Vagina (tissue), 2 donors: ENCODE measurements at regions not wholly inside any gene's neighbourhood (a gene's known extent, or its start where the extent isn't known, plus 50 kb on each side); places are given as distances from the start of the nearest gene placed in this dataset.
"Not testable (repeated sequence)": the region's sequence is repeated elsewhere in the genome, so short reads cannot be mapped to it uniquely, and the experiment has no call there.

ENCODE experiments used
- POLR2A ChIP-seq, 2 donors: fragments of 450-650 bp; IDR thresholded peaks; one replicate each; pipeline ENCODE4 v1.6.1; 2017; ENCODE audit warnings: antibody characterized with exemption in 2 of 2, mild to moderate bottlenecking in 2 of 2, moderate library complexity in 2 of 2
- POLR2AphosphoS5 ChIP-seq, 2 donors: sonication (generic); formaldehyde crosslinking; IDR thresholded peaks; one replicate each; pipeline ENCODE4 v1.9.0; 2017; ENCODE audit warnings: antibody characterized with exemption in 2 of 2, mild to moderate bottlenecking in 2 of 2, low read depth in 1 of 2; ENCODE audit not compliant: insufficient read depth in 1 of 2
- TF ChIP-seq, protein P1 (sequence below), 3 experiments: fragments of 450-650 bp in 2 of 3; fragments of 200-600 bp in 1 of 3; sonication (generic) in 1 of 3; IDR thresholded peaks; one replicate each; pipeline ENCODE4 v1.5.1; 2017 to 2019; ENCODE audit warnings: antibody characterized with exemption in 3 of 3, mild to moderate bottlenecking in 2 of 3, moderate library complexity in 2 of 3

DNA sequence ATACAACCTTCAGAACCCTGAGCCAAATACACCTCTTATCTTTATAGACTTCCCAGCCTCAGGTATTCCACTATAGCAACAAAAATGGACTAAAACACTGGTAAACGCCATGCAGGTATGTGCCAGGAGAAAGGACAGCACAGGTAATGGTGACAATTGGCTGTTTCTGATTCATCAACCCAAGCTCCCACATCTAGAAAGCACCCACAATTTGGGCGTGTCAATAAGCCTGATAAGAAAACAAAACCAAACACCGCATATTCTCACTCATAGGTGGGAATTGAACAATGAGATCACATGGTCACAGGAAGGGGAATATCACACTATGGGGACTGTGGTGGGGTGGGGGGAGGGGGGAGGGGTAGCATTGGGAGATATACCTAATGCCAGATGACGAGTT lies 348.5 kb downstream of the GADD45G start:
- TF ChIP-seq, protein P1, sequence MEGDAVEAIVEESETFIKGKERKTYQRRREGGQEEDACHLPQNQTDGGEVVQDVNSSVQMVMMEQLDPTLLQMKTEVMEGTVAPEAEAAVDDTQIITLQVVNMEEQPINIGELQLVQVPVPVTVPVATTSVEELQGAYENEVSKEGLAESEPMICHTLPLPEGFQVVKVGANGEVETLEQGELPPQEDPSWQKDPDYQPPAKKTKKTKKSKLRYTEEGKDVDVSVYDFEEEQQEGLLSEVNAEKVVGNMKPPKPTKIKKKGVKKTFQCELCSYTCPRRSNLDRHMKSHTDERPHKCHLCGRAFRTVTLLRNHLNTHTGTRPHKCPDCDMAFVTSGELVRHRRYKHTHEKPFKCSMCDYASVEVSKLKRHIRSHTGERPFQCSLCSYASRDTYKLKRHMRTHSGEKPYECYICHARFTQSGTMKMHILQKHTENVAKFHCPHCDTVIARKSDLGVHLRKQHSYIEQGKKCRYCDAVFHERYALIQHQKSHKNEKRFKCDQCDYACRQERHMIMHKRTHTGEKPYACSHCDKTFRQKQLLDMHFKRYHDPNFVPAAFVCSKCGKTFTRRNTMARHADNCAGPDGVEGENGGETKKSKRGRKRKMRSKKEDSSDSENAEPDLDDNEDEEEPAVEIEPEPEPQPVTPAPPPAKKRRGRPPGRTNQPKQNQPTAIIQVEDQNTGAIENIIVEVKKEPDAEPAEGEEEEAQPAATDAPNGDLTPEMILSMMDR (IDR thresholded peaks at IDR 0.05): not testable (repeated sequence)
- TF ChIP-seq POLR2A (IDR thresholded peaks at IDR 0.05); POLR2AphosphoS5 (IDR thresholded peaks at IDR 0.05; ENCODE audit: insufficient read depth in 1 of 2, low read depth in 1 of 2): not testable (repeated sequence)
